ENCODE measurements at regions not wholly inside any gene's neighbourhood (a gene's known extent, or its start where the extent isn't known, plus 50 kb on each side); places are given as distances from the start of the nearest gene placed in this dataset.

DNA sequence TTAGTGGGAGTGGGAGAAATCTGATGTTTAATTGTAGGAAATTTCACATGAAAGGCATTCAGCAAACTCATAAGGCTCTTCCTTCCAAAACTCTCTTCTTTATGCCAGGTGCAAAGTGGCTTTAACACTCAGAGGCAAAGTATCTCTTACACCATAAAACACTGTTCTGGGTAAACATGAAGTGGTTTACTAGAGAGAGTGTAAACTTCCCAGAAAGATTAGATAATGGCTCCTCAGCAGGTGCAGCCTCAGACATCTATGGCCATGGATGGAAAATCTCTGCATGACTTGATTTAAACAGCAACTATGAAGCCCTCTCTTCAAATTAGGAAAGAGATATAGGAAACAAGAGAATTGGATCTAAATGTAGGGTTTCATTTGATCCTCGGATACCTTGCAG, 583.1 kb upstream of the SALL1 start:
- Histone ChIP-seq H3K9me3 (no peaks in the 10 kb centered on the region), H3K4me1 (no peaks in the 10 kb centered on the region), H3K4me3 (no peak overlapping the region), H3K36me3 (no peaks in the 10 kb centered on the region), H3K27me3 (no peaks in the 10 kb centered on the region), H3K27ac (no peak overlapping the region)
- no peak for DNase-seq
- ATAC-seq, result no peak
- TF ChIP-seq, protein P1, sequence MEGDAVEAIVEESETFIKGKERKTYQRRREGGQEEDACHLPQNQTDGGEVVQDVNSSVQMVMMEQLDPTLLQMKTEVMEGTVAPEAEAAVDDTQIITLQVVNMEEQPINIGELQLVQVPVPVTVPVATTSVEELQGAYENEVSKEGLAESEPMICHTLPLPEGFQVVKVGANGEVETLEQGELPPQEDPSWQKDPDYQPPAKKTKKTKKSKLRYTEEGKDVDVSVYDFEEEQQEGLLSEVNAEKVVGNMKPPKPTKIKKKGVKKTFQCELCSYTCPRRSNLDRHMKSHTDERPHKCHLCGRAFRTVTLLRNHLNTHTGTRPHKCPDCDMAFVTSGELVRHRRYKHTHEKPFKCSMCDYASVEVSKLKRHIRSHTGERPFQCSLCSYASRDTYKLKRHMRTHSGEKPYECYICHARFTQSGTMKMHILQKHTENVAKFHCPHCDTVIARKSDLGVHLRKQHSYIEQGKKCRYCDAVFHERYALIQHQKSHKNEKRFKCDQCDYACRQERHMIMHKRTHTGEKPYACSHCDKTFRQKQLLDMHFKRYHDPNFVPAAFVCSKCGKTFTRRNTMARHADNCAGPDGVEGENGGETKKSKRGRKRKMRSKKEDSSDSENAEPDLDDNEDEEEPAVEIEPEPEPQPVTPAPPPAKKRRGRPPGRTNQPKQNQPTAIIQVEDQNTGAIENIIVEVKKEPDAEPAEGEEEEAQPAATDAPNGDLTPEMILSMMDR (IDR thresholded peaks at IDR 0.05), result no peak
- intact Hi-C loops (cut with DNase I), result no loop called here

DNA sequence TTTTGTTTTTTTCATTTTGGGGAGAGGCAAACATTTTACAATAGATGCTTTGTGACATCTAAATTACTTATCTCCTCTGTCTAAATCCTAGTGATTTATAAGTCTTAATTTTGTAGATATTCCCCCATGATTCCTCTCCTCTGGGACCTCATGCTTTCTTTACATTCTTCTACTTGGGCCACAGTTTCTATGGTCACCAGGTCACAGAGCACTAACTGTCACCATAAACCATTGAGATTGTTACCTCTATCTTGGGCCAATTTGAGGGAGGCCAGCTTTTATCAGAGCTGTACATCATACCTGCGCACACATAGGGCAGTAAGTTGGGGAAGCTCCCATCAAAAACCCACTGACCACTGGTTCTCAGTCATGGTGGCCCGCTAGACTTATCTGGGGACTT, 582.1 kb upstream of the SALL1 start:
- intact Hi-C loops (cut with DNase I), result no loop called here
- H3K4me1 ChIP-seq, result no peaks in the 10 kb centered on the region
- TF ChIP-seq, protein P1 (IDR thresholded peaks at IDR 0.05), result no peak
- no peak for DNase-seq
- H3K4me3 ChIP-seq, result no peak overlapping the region
- H3K27me3 ChIP-seq, result no peaks in the 10 kb centered on the region
- H3K27ac ChIP-seq, result no peak overlapping the region
- no peaks in the 10 kb centered on the region for H3K36me3 ChIP-seq
- no peaks in the 10 kb centered on the region for H3K9me3 ChIP-seq
- no peak for ATAC-seq

DNA sequence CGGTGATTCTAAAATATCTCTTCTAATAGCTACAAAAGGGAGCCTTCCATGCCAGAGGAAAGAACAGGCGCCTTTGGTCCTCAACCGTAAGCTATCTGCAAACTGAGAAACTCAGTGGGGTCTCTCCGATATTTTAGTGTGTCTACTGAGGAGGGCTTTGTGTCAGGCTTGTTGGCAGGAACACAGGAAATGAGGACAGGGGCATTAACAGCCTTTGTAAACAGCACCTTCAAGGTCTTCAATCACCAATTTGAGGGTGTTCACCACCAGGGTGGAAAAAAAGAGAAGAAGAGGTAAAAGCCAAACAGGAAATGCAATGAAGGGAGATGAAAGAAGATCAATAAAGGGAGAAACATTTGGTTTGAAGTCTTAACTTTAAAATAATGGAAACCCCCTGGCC, 580.1 kb upstream of the SALL1 start:
- no peaks in the 10 kb centered on the region for H3K4me1 ChIP-seq
- H3K9me3 ChIP-seq, result no peaks in the 10 kb centered on the region
- no peaks in the 10 kb centered on the region for H3K36me3 ChIP-seq
- H3K27ac ChIP-seq, result no peak overlapping the region
- H3K4me3 ChIP-seq, result no peak overlapping the region
- H3K27me3 ChIP-seq, result no peaks in the 10 kb centered on the region
- intact Hi-C loops (cut with DNase I), result no loop called here
- no peak for DNase-seq
- no peak for ATAC-seq
- TF ChIP-seq, protein P1 (IDR thresholded peaks at IDR 0.05), result no peak

DNA sequence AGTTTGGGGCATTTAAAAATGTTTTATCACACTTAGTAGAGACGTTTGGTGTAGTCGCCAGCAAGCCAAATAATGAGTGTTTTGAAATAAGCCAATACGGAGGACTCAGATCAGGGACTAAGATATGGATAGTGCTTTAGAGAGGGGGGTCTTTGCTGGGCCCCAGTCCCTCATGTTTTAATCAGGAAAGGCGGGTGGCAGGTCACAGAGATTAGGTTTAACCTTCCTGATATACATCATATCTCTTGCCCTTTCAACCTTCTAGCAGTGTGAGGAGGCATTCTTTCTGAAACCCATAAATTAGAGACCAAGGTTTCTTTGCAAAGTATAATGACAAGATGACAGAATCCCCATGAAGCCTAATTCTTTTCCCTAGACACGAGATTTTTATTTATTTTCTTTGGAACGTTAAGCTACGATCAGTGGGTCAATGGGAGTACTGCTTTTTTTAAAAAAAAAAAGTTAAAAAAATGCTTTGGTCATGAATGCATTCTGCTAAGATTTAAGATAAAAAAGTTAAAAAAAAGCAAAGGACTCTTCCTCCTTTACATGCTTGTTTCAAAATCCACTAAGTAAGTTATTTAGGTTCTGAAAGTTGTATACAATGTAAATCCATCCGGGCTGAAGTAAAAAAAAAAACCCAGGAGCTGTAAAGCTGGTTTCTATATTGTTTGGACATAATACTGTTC, 572.1 kb upstream of the SALL1 start:
- Histone ChIP-seq H3K36me3 (no peaks in the 10 kb centered on the region), H3K9me3 (no peaks in the 10 kb centered on the region), H3K4me1 (no peaks in the 10 kb centered on the region), H3K27ac (no peak overlapping the region), H3K27me3 (no peaks in the 10 kb centered on the region), H3K4me3 (no peak overlapping the region)
- intact Hi-C loops (cut with DNase I), result no loop called here
- TF ChIP-seq, protein P1 (IDR thresholded peaks at IDR 0.05), result no peak
- ATAC-seq, result no peak
- DNase-seq, result no peak

DNA sequence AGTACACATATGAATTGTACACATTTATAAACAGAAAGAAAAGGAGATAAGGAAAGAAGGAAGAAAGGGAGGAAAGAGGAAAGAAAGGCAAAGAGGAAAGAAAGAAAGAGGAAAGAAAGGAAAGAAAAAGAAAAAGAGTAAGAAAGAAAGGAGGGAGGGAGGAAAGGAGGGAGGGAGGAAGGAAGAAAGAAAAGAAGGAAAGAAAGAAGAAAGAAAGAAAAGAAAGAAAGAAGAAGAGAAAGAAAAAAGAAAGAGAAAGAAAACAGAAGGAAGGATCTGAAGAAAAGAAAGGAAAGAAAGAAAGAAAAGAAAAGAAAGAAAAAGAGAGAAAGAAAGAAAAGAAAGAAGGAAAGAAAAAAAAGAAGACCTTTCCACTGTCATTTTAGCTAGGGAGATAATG, 571.4 kb upstream of the SALL1 start:
- H3K27me3 ChIP-seq, result no peaks in the 10 kb centered on the region
- no peak overlapping the region for H3K27ac ChIP-seq
- DNase-seq (no peak), ATAC-seq (no peak)
- TF ChIP-seq, protein P1 (IDR thresholded peaks at IDR 0.05), result no peak
- H3K4me3 ChIP-seq, result no peak overlapping the region
- no peaks in the 10 kb centered on the region for H3K9me3 ChIP-seq
- no peaks in the 10 kb centered on the region for H3K4me1 ChIP-seq
- intact Hi-C loops (cut with DNase I), result no loop called here
- H3K36me3 ChIP-seq, result no peaks in the 10 kb centered on the region
